ENCODE measurements at regions not wholly inside any gene's neighbourhood (a gene's known extent, or its start where the extent isn't known, plus 50 kb on each side); places are given as distances from the start of the nearest gene placed in this dataset.

DNA sequence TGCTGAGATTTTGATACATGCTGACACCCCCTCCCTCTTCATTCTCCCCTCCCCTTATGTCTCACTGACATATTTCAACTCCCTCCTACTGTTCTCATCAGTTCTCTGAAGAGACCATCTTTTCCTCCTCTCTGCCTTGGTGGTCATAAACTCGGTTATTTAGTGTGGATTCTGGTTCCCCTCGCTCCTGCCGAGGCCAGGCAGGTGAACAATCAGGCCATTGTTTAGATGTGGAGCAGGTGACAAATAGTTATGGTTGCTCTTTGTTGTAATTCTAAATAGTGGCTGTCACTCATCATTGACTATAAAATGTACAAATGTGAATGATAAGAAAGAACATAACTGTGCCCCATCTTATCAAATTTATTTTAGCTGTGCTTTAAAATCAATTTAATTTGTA is 324.6 kb downstream of the BCOR start:
- H3K79me2 ChIP-seq (ENCODE audit: control insufficient read depth, insufficient read depth, low read length) = no peaks in the 10 kb centered on the region
- DNase-seq (ENCODE audit: extremely low read depth in 1 of 4, low spot score in 3 of 4) = no peak
- peaks cover 6 to 18% of the 10 kb centered on the region in 2 experiments; a peak in 4 of 5 replicates for H3K4me1 ChIP-seq (replicated peaks in 1 of 2; ENCODE audit: control insufficient read depth in 2 of 2, insufficient read depth in 2 of 2, low read length in 2 of 2)
- in situ Hi-C loops (cut with MboI) = no loop called here
- intact Hi-C loops (cut with micrococcal nuclease) = no loop called here
- H3K27ac ChIP-seq (ENCODE audit: extremely low read depth, low read depth, low read length) = no peak overlapping the region
- no peak for FAIRE-seq
- no peak overlapping the region for H3K4me2 ChIP-seq (ENCODE audit: insufficient read depth, low read length)
- peaks cover 3% of the 10 kb centered on the region; the same call in 1 of the 2 replicates for H3K9me3 ChIP-seq (replicated peaks; ENCODE audit: control insufficient read depth, insufficient read depth, low read depth, low read length)
- H3K9ac ChIP-seq (ENCODE audit: insufficient read depth in 1 of 2, low read depth in 2 of 2, low read length in 2 of 2) = no peak overlapping the region
- no peak for ATAC-seq
- ChIA-PET CTCF (ENCODE audit: low intra/inter-chr PET ratio) (no interaction called here), POLR2A (no interaction called here)
- no peaks in the 10 kb centered on the region for H3K27me3 ChIP-seq (ENCODE audit: control insufficient read depth in 2 of 2, insufficient read depth in 2 of 2, low read length in 2 of 2)
- H3K4me3 ChIP-seq = no peak overlapping the region
- H3K36me3 ChIP-seq (ENCODE audit: control insufficient read depth, insufficient read depth, low read length) = no peaks in the 10 kb centered on the region
- 39% methylated on average over 3 of the region's 3 CpGs for WGBS (ENCODE audit: insufficient coverage, low coverage, missing lambda C conversion rate)
- no peaks in the 10 kb centered on the region for H3K9me1 ChIP-seq (ENCODE audit: control insufficient read depth, insufficient read depth, low read length)
- H4K20me1 ChIP-seq (replicated peaks; ENCODE audit: control insufficient read depth, insufficient read depth, low read length) = no peaks in the 10 kb centered on the region
- no TSS peak for BruUV-seq (replicated peaks)
- no peak overlapping the region for H2AFZ ChIP-seq (ENCODE audit: low read depth, low read length)
- TF ChIP-seq ZNF23 (CRISPR knock-in tag; IDR thresholded peaks at IDR 0.05) = no peak
- TF ChIP-seq, protein P1, sequence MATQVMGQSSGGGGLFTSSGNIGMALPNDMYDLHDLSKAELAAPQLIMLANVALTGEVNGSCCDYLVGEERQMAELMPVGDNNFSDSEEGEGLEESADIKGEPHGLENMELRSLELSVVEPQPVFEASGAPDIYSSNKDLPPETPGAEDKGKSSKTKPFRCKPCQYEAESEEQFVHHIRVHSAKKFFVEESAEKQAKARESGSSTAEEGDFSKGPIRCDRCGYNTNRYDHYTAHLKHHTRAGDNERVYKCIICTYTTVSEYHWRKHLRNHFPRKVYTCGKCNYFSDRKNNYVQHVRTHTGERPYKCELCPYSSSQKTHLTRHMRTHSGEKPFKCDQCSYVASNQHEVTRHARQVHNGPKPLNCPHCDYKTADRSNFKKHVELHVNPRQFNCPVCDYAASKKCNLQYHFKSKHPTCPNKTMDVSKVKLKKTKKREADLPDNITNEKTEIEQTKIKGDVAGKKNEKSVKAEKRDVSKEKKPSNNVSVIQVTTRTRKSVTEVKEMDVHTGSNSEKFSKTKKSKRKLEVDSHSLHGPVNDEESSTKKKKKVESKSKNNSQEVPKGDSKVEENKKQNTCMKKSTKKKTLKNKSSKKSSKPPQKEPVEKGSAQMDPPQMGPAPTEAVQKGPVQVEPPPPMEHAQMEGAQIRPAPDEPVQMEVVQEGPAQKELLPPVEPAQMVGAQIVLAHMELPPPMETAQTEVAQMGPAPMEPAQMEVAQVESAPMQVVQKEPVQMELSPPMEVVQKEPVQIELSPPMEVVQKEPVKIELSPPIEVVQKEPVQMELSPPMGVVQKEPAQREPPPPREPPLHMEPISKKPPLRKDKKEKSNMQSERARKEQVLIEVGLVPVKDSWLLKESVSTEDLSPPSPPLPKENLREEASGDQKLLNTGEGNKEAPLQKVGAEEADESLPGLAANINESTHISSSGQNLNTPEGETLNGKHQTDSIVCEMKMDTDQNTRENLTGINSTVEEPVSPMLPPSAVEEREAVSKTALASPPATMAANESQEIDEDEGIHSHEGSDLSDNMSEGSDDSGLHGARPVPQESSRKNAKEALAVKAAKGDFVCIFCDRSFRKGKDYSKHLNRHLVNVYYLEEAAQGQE (IDR thresholded peaks at IDR 0.05; ENCODE audit: borderline replicate concordance) = no peak
- TF ChIP-seq, protein P1 (CRISPR knock-in tag; IDR thresholded peaks at IDR 0.05; ENCODE audit: low read depth) = no peak
- TF ChIP-seq NCOA6 (IDR thresholded peaks at IDR 0.05) = no peak
- no peak for TF ChIP-seq CBX3 (IDR thresholded peaks at IDR 0.05; ENCODE audit: borderline replicate concordance in 1 of 2, low read length in 2 of 2)
- TF ChIP-seq YBX1 (IDR thresholded peaks at IDR 0.05) = no peak
- TF ChIP-seq TRIM28 (IDR thresholded peaks at IDR 0.05) = no peak
- TF ChIP-seq, protein P2, sequence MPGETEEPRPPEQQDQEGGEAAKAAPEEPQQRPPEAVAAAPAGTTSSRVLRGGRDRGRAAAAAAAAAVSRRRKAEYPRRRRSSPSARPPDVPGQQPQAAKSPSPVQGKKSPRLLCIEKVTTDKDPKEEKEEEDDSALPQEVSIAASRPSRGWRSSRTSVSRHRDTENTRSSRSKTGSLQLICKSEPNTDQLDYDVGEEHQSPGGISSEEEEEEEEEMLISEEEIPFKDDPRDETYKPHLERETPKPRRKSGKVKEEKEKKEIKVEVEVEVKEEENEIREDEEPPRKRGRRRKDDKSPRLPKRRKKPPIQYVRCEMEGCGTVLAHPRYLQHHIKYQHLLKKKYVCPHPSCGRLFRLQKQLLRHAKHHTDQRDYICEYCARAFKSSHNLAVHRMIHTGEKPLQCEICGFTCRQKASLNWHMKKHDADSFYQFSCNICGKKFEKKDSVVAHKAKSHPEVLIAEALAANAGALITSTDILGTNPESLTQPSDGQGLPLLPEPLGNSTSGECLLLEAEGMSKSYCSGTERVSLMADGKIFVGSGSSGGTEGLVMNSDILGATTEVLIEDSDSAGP (CRISPR knock-in tag; IDR thresholded peaks at IDR 0.05) = no peak
- TF ChIP-seq RBM34 (IDR thresholded peaks at IDR 0.05; ENCODE audit: borderline replicate concordance, insufficient read depth, low read length) = no peak
- TF ChIP-seq RHOXF2B (CRISPR knock-in tag; conservative IDR thresholded peaks at IDR 0.05) = no peak
- no peak for TF ChIP-seq SMAD4 (CRISPR knock-in tag; conservative IDR thresholded peaks at IDR 0.05)
- TF ChIP-seq HIVEP1 (CRISPR knock-in tag; IDR thresholded peaks at IDR 0.05) = no peak
- no peak for TF ChIP-seq TCF7 (IDR thresholded peaks at IDR 0.05; ENCODE audit: borderline replicate concordance)
- TF ChIP-seq, protein P3, sequence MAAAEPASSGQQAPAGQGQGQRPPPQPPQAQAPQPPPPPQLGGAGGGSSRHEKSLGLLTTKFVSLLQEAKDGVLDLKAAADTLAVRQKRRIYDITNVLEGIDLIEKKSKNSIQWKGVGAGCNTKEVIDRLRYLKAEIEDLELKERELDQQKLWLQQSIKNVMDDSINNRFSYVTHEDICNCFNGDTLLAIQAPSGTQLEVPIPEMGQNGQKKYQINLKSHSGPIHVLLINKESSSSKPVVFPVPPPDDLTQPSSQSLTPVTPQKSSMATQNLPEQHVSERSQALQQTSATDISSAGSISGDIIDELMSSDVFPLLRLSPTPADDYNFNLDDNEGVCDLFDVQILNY (CRISPR knock-in tag; IDR thresholded peaks at IDR 0.05) = no peak
- no peak for TF ChIP-seq NR2F6 (CRISPR knock-in tag; IDR thresholded peaks at IDR 0.05)
